GM18507 (cell line): ENCODE measurements at regions not wholly inside any gene's neighbourhood (a gene's known extent, or its start where the extent isn't known, plus 50 kb on each side); places are given as distances from the start of the nearest gene placed in this dataset.
"Not testable (repeated sequence)": the region's sequence is repeated elsewhere in the genome, so short reads cannot be mapped to it uniquely, and the experiment has no call there.

Source experiments
- DNase-seq: peaks from one replicate; pipeline ENCODE4 v3.0.0; 2011; ENCODE audit warnings: low read depth; ENCODE audit not compliant: insufficient read length; ENCODE audit errors: extremely low spot score
- FAIRE-seq: peaks from 2 replicates; lab custom pipeline; 2011; peaks lifted over from hg19 to GRCh38; lab: Jason Lieb, UNC

GRCh38 chr4:115275615-115276014 lies 162.2 kb upstream of the NDST4 start:
- DNase-seq = no peak
- no peak for FAIRE-seq

DNA sequence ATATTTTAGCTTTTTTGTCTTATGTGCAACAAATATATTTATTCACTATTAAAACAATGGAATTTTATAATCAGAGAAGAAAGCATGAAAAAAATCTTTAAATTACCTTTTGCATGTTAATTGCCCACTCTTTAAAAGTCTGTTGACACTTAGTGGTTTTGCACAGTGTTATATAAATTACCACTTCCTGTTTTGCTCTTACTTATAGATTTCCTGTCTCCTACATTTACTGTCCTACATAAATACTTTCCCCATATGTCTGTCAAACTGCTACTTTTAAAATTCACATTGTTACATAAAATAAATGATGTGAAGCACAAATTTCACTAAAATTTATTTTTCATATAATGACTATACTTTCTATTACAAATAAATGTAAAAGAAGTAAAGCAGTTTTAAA lies 161.1 kb upstream of the NDST4 start:
- no peak for FAIRE-seq
- DNase-seq = no peak

- no peak for FAIRE-seq
- no peak for DNase-seq
These were observed 159.2 kb upstream of the NDST4 start for GRCh38 chr4:115272594-115272993.

DNA sequence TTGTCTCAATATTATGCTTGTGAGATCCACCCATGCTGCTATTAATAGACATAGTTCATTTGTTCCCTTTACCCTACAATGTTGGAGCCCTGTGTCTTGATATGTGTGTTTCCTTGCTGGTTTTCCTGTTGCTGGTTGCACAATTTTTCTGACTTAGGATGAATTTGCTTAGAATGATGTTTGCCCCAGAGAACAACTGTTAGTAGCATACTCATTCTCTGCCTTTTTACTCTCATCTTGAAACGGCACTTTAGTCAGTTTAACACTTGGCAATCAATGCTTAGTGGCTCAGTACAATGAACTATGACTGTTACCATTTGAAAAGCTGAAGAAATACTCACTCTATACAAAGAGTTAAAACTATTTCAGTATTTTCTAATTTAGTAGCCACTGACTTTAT lies 158.8 kb upstream of the NDST4 start:
- FAIRE-seq = no peak
- DNase-seq = no peak

GRCh38 chr4:115260195-115260594 lies 146.8 kb upstream of the NDST4 start:
- no peak for FAIRE-seq
- no peak for DNase-seq

GRCh38 chr4:115259642-115260041 lies 146.2 kb upstream of the NDST4 start:
- DNase-seq (no peak), FAIRE-seq (no peak)

DNA sequence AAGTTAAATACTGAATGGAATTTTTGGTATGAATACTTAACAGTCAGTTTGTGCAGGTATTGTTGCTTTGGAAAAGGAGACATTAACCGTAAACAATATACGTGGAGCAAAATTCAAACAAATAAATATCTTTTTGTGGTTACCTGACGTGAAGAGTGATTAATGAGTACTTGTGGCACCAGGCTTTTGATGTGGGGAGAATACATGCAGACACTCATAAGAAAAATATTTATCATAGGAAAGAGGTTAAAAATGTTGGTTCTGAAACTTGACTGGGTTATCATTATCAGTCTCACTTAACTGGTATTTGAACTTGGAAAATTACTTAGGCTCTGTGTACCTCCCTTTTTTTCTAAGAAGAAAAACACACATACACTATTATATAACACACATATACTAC lies 136.4 kb upstream of the NDST4 start:
- no peak for DNase-seq
- no peak for FAIRE-seq

GRCh38 chr4:115234405-115235093 lies 121.1 kb upstream of the NDST4 start:
- FAIRE-seq = no peak

DNA sequence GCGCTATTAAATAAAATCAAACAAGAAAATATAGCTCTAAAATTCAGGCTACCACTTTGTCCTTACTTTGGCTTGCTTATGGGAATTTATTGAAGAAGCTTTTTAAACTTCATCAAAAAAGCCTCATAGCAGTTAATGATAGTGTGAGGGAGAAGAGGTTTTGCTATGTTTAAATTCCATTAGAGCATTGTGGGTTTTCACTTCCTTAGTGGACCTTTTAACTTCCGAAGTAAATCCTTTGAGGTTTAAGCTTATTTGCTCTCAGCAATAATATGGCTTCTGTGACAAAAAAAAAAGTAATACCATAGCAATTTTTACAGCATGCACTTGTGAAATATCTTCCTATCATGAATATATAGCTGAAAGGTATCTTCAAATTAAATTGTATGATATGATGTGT lies 120.2 kb upstream of the NDST4 start:
- FAIRE-seq = no peak

More at GRCh38 chr4:115234405-115235093, 121.1 kb upstream of the NDST4 start:
- no peak for DNase-seq

GRCh38 chr4:115229873-115230272 lies 116.5 kb upstream of the NDST4 start:
- no peak for FAIRE-seq
- DNase-seq = no peak

More for the DNA sequence above, 120.2 kb upstream of the NDST4 start:
- no peak for DNase-seq

DNA sequence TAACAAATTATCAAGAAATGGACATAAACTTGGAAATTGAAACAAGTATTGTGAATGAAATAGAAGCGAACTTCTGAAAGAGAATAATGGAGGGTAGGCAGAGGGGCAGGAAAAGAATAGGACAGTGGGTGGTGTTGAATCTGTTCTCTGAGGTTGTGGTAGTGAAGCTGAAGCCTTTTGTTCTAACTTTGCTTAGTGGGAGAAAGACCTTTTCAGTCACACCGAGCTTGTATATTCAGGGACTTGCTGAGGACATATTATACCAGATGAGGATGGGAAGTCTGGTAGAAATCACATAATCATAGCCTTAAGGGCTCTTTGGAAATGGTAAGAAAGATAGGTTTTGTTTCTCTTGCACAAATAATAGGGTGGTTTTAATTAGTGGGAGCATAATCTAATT lies 115.4 kb upstream of the NDST4 start:
- DNase-seq = no peak

DNA sequence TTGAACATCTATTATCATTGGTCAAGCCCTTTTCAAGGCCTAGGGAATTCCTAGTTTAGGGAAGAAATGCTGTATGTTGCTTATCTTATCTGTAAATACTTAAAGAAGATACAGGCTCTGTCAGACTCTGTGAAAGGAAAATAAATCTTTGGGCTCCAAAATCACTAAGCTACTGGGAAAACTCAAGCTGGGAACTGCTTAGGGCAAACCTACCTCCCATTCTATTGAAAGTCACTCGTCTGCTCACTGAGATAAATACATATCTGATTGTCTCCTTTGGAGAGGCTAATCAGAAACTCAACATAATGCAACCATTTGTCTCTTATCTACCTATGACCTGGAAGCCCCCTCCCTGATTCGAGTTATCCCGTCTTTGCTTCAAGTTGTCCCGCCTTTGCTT lies 108.6 kb upstream of the NDST4 start:
- no peak for FAIRE-seq
- DNase-seq = no peak

More for the DNA sequence above, 115.4 kb upstream of the NDST4 start:
- no peak for FAIRE-seq

GRCh38 chr4:115219862-115220261 lies 106.4 kb upstream of the NDST4 start:
- FAIRE-seq (no peak), DNase-seq (no peak)

- DNase-seq = no peak
- no peak for FAIRE-seq
These were observed 106.0 kb upstream of the NDST4 start for GRCh38 chr4:115219315-115219860.

GRCh38 chr4:115215935-115216334 lies 102.5 kb upstream of the NDST4 start:
- DNase-seq (no peak), FAIRE-seq (no peak)

DNA sequence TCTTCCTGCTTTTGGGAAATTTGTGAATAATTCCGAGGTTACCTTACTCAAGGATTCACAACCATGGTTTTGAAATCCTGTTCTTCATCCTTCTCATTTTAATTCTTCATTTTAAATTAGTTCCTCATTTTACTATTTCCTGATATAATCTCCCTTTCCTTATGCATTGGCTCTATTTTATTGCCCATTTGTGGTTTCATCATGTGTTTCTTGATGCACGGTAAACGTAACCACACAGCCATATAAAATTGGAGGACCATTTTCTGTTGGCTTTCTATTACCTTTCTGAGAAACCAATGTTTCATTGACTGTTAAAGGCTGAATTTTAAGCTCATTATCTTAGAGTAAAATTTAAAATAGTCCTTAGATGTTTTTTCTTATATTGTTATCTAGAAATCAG lies 100.3 kb upstream of the NDST4 start:
- no peak for DNase-seq
- FAIRE-seq = no peak

- FAIRE-seq (no peak), DNase-seq (no peak)
These were observed 87.6 kb upstream of the NDST4 start for GRCh38 chr4:115201042-115201330.

GRCh38 chr4:115200201-115201041 lies 87.0 kb upstream of the NDST4 start:
- not testable (repeated sequence) for FAIRE-seq, DNase-seq

DNA sequence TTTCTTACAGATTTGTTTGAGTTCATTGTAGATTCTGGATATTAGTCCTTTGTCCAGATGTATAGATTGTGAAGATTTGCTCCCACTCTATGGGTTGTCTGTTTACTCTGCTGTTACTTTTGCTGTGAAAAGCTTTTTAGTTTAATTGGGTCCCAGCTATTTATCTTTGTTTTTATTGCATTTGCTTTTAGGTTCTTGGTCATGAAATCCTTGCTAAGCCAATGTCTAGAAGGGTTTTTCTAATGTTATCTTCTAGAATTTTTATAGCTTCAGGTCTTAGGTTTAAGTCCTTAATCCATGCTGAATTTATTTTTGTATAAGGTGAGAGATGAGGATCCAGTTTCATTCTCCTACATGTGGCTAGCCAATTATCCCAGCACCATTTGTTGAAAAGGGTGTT lies 81.2 kb upstream of the NDST4 start:
- not testable (repeated sequence) for FAIRE-seq, DNase-seq

GRCh38 chr4:115190529-115190928 lies 77.1 kb upstream of the NDST4 start:
- DNase-seq = no peak
- no peak for FAIRE-seq

DNA sequence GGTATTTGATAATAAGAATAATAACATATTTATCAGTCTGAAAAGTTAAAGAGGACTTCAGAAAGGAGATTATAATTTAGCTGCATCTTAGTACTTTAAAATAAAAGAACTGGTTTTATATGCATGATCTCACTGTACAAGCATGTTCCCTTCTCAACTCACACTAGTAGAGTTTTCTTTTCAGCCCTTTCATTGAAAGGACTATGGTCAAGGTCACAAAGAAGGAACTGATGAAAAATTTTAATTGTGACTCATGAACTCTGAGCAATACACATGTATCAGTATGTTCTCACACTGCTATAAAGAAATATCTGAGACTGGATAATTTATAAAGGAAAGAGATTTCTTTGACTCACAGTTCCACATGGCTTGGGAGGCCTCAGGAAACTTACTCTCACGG lies 73.7 kb upstream of the NDST4 start:
- FAIRE-seq = no peak

More for the DNA sequence above, 73.7 kb upstream of the NDST4 start:
- no peak for DNase-seq
